ENCODE measurements at regions not wholly inside any gene's neighbourhood (a gene's known extent, or its start where the extent isn't known, plus 50 kb on each side); places are given as distances from the start of the nearest gene placed in this dataset.

GRCh38 chr5:96569770-96570169 is 92.4 kb upstream of the CAST start:
- TF ChIP-seq CTCF (IDR thresholded peaks at IDR 0.05) (no peak), POLR2AphosphoS5 (IDR thresholded peaks at IDR 0.05) (no peak), POLR2A (IDR thresholded peaks at IDR 0.05) (no peak), EP300 (IDR thresholded peaks at IDR 0.05) (no peak)

Measured in suprapubic skin (tissue), 4 donors.